ENCODE measurements at regions not wholly inside any gene's neighbourhood (a gene's known extent, or its start where the extent isn't known, plus 50 kb on each side); places are given as distances from the start of the nearest gene placed in this dataset.

GRCh38 chr6:121597654-121598053, 162.2 kb downstream of the GJA1 start:
- TF ChIP-seq EP300 (IDR thresholded peaks at IDR 0.05; ENCODE audit: borderline replicate concordance) (no peak), NFIC (IDR thresholded peaks at IDR 0.05) (no peak), RAD21 (IDR thresholded peaks at IDR 0.05; ENCODE audit: low read depth) (no peak), FOXM1 (IDR thresholded peaks at IDR 0.05; ENCODE audit: borderline replicate concordance, low read depth) (no peak), TCF12 (IDR thresholded peaks at IDR 0.05; ENCODE audit: low read depth) (no peak), TEAD4 (IDR thresholded peaks at IDR 0.05) (no peak), REST (IDR thresholded peaks at IDR 0.05; ENCODE audit: low read depth) (no peak), YY1 (IDR thresholded peaks at IDR 0.05; ENCODE audit: low read depth) (no peak), USF1 (IDR thresholded peaks at IDR 0.05) (no peak), MAX (IDR thresholded peaks at IDR 0.05) (no peak), ZBTB7A (IDR thresholded peaks at IDR 0.05; ENCODE audit: low read depth) (no peak), CEBPB (IDR thresholded peaks at IDR 0.05) (no peak), CREB1 (IDR thresholded peaks at IDR 0.05; ENCODE audit: low read depth) (no peak), EGR1 (IDR thresholded peaks at IDR 0.05) (no peak)

GRCh38 chr6:121600389-121601168, 165.1 kb downstream of the GJA1 start:
- TF ChIP-seq CEBPB (IDR thresholded peaks at IDR 0.05), result no peak
- no peak for TF ChIP-seq FOXM1 (IDR thresholded peaks at IDR 0.05; ENCODE audit: borderline replicate concordance, low read depth)
- no peak for TF ChIP-seq ZBTB7A (IDR thresholded peaks at IDR 0.05; ENCODE audit: low read depth)
- TF ChIP-seq NFIC (IDR thresholded peaks at IDR 0.05), result no peak
- no peak for TF ChIP-seq TAF1 (IDR thresholded peaks at IDR 0.05; ENCODE audit: low read depth)
- no peak for TF ChIP-seq EGR1 (IDR thresholded peaks at IDR 0.05)
- TF ChIP-seq MAX (IDR thresholded peaks at IDR 0.05), result no peak
- TF ChIP-seq CREB1 (IDR thresholded peaks at IDR 0.05; ENCODE audit: low read depth), result no peak
- TF ChIP-seq EP300 (IDR thresholded peaks at IDR 0.05; ENCODE audit: borderline replicate concordance), result no peak
- TF ChIP-seq RAD21 (IDR thresholded peaks at IDR 0.05; ENCODE audit: low read depth), result no peak
- no peak for TF ChIP-seq REST (IDR thresholded peaks at IDR 0.05; ENCODE audit: low read depth)
- no peak for TF ChIP-seq YY1 (IDR thresholded peaks at IDR 0.05; ENCODE audit: low read depth)
- no peak for TF ChIP-seq TCF12 (IDR thresholded peaks at IDR 0.05; ENCODE audit: low read depth)
- no peak for TF ChIP-seq TEAD4 (IDR thresholded peaks at IDR 0.05)
- no peak for TF ChIP-seq USF1 (IDR thresholded peaks at IDR 0.05)

DNA sequence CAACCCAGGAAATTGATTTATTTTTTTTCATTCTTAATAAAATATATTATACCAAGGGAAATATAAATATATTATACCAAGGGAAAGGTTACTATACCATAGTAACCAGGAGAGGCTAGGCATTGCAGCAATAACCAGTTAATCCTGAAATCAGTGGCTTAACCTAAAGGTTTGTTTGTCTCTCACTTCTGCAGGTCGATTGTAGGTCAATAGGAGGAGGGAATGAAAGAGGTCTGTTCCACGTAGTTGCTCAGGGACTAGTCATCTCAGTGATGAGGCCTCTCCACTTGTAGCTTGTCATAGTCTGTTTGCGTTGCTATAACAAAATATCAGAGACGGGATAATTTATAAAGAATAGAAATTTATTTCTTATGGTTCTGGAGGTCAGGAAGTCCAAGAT, 168.0 kb downstream of the GJA1 start:
- TF ChIP-seq TCF12 (IDR thresholded peaks at IDR 0.05; ENCODE audit: low read depth) (no peak), ZBTB7A (IDR thresholded peaks at IDR 0.05; ENCODE audit: low read depth) (no peak), CREB1 (IDR thresholded peaks at IDR 0.05; ENCODE audit: low read depth) (no peak), FOXM1 (IDR thresholded peaks at IDR 0.05; ENCODE audit: borderline replicate concordance, low read depth) (no peak), RAD21 (IDR thresholded peaks at IDR 0.05; ENCODE audit: low read depth) (no peak), REST (IDR thresholded peaks at IDR 0.05; ENCODE audit: low read depth) (no peak), EGR1 (IDR thresholded peaks at IDR 0.05) (no peak), CEBPB (IDR thresholded peaks at IDR 0.05) (no peak), TEAD4 (IDR thresholded peaks at IDR 0.05) (no peak), NFIC (IDR thresholded peaks at IDR 0.05) (no peak), EP300 (IDR thresholded peaks at IDR 0.05; ENCODE audit: borderline replicate concordance) (no peak), TAF1 (IDR thresholded peaks at IDR 0.05; ENCODE audit: low read depth) (no peak), YY1 (IDR thresholded peaks at IDR 0.05; ENCODE audit: low read depth) (no peak), USF1 (IDR thresholded peaks at IDR 0.05) (no peak), MAX (IDR thresholded peaks at IDR 0.05) (no peak)

Data from Ishikawa (cell line).